Mucosa of gallbladder (tissue), 1 donor: ENCODE measurements at regions not wholly inside any gene's neighbourhood (a gene's known extent, or its start where the extent isn't known, plus 50 kb on each side); places are given as distances from the start of the nearest gene placed in this dataset.
A peak's percentile ranks its signal among the peaks of the same experiment; 100 is the strongest.

Source experiments
- DNase-seq: peaks from one replicate; pipeline ENCODE4 v3.0.0-alpha.2; 2020; ENCODE audit warnings: low spot score
- donor health status: DM: no; HTN: no; CAD: no.

DNA sequence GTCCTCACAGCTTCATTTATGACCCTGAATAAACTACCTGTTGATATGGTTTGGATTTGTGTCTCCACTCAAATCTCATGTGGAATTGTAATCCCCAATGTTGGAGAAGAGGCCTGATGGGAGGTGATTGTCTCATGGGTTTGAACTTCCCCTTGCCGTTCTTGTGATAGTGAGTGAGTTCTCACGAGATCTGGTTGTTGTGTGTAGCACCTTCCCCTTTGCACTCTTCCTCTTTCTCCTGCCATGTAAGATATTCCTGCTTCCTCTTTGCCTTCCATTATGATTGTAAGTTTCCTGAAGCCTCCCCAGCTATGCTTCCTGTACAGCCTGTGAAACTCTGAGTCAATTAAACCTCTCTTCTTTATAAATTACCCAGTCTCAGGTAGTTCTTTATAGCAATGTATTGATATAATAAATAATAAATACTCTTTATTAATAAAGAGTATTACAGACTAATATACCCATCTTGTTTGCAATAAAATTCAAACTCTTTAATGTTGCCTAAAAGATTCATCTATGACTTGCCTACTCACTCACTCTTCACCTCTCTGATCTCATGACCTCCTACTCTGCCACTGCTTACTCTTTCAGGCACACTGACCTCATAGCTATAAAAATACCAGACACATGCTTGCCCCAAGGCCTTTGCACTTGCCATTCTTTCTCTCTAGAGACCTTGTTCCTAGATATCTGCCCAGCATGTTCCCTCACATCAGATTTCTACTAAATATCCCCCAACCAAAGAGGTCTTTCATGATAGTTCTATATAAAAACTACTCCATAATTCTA is 256.4 kb upstream of the MARCKS start:
- DNase-seq, result no peak

DNA sequence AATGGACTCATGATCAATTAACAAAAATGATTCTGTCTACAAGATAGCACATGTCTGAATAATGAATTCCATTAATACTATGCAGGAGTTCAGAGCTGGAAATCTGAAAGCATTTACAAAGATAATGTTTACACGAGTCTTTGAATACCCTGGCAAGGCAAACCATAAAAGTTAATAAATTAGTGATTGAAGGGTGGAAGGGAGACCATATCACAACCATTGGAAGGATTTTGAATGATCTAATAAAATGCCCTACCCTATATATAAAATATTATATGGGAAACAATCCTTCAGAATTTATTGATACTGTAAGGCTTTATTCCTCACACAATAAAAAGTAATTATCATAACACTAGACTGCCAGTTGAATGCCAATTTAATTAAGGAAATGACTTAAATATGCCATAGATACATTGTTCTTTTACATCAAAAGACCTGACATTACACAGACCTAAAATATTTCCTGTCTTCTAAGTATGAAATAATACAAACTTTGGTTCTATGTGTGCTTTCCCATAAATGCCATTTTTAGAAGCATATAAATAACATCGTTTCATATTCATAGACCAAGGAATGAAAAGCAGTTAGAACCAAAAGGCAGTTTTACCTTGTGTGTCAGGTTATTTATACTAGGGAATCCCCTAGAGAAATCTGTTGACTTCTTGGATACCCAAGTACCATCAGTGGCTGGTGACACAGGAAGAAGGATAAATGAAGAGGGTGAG is 249.2 kb upstream of the MARCKS start:
- DNase-seq, result no peak

DNA sequence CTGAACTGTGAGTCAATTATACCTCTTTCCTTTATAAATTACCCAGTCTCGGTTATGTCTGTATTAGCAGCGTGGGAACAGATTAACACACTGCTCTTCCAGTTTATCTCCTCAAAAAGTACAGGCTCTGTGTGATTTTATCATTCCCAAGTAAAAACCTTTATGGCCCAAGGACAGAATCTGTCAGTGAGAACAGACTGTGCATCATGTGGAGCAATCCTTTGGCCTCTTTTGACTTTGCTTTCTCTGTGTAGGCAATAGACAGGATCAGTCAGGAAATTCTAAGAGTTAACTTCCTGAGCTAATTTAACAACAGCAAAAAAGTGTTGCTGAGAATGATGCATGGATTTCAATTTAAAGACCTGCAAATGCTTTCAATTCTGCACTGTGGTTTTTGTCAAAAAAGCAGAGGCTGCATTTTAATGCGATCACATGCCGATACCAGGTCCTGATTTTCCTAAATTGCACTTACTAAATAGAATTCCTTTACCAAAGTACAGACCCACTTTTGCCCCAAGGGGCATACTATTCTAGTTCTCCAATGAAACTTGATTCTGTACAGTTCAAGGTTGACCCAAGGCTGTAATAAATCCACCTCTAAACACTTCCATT is 246.7 kb upstream of the MARCKS start:
- DNase-seq, result no peak

DNA sequence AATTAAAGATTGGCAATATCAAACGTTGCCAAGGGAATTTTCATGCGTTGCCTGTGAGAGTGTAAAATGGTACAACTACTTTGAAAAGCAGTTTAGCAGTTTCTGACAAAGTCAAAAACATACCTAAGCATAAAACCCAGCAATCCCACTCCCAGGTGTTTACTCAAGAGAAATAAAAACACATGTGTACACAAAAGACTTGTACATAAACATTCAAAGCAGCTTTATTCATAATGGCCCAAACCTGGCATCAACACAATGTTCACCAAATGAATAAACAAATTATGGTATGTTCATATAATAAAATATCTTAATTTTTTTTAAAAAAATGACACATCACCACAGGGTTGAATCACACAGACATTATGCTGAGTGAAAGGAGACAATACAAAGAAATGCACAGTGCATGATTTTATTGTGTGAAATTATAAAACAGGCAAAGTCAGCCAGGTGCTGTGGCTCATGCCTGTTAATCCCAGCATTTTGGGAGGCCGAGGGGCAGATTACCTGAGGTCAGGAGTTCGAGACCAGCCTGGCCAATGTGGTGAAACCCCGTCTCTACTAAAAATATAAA is 240.4 kb upstream of the MARCKS start:
- no peak for DNase-seq

DNA sequence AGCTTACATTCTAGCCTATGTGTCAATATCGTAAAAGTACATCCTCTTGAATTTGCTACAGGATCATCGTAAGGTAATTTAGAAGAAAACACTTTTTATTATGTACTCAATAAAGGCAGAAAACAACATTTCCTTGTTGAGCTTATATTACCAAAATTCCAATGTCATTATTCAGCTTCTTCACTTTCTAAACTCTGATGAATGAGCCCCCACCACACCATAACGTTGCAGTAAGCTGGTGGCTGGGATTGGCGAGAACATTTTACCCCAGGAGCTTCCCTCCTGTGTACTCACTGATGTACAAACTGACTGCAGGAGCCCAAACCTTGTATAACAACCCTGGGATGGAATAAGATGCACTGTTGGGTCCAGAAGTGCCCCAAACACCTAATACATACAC is 238.1 kb upstream of the MARCKS start:
- DNase-seq, result no peak

DNA sequence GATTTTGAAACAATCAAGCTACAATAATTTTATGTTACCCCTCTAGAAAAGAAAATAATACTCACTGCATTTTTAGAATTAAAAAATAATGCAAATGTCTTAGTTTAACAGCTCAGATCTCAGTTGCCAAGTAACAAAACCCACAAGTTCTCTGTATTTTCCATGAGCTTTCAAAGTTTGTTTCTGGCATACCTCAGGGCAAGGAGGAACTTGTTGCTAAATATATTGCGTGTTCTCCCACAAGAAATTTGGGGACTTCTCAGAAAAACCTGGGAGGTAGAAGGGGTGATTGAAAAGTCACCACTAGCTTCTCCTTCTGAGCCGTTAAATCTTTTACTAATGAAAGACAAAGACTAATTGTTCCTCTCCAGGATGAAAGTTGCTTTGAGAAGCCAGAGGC is 236.8 kb upstream of the MARCKS start:
- no peak for DNase-seq

DNA sequence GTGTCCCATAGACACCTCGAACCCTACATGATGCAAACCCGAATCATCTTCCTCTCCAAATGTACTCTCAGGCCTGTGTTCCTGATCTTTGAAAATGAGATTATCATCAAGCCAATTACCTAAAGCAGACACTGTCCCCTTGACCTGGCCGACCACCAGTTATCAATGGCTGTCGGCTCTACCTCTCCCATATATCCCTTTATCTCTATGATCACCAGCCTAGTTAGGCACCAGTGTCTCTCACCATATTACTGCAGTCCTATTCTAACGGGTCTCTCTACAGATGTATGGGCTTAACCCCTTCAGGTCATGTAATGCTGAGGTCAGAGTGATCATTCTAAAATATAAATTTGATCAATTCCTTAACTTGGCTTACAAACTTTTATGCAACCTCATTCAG is 234.9 kb upstream of the MARCKS start:
- DNase-seq, result no peak

DNA sequence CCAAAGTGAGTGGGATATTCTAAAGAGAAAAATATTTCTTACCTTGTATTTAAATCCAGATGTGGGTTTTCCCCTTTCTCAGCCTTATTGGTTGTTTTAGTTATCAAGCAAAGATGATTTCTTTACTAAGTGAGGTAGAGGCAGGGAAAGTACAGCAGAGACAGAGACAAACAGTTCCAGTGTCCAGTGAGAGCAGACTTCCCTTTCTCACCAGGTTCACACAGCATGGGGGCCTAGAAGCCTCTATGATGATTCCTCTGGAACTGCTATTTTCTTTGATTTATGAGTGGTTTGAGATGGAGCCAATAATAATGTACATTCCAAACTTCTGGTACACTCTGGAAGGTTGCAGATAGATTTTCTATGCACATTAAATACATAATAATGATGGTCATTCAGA is 234.0 kb upstream of the MARCKS start:
- no peak for DNase-seq

DNA sequence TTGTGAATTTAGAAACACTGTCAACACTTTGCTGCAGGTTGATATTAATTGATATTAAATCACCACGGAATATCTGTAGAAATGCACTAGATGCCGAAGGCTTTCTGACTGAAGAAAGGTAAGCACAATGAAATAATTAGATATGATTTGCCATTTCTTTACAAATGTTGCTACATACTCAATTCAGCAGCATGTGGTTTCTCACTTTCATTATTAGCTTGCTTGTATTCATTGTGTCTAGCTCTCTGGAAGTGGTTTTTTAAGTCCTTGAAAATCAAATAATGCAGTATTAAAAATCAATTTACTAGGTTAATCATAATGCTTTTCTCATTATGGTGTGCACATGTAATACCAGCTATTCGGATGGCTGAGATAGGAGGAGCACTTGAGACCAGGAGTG is 231.3 kb upstream of the MARCKS start:
- no peak for DNase-seq

DNA sequence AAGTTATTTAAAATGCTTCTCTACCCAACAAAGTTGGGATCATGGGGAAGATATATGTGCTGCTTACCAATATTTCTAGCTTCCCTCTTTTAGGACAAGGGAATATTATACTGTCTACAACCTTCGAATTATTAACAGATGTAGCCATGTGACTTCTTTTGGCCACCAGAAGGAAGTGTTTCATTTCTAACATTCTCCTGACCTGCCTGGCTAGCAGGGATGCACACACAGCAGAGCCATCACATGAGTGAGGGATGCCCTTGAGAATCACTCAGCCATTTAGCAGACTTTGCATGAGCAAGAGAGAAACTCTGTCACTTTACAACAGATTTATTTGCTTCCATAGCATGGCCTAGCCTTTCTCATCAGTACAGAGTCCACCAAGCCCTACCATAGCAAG is 230.7 kb upstream of the MARCKS start:
- DNase-seq, result no peak

DNA sequence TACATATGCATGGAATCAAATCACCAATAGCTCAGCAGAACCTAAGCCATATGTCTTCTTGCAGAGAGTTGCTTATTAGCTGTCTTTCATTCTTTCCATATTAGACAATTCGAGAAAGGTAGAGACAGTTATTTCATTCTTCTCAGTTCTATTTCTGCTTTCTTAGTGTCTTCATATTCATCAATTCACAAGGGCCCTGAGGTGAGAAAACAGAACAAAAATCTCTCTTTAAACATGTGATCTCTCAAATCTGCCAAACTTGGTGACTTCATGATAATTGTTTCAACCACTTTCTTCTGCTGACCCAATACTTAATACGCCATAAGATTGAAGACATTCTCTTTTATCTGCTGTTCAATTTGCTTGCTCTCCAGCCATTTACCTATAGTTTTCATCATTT is 229.7 kb upstream of the MARCKS start:
- no peak for DNase-seq

DNA sequence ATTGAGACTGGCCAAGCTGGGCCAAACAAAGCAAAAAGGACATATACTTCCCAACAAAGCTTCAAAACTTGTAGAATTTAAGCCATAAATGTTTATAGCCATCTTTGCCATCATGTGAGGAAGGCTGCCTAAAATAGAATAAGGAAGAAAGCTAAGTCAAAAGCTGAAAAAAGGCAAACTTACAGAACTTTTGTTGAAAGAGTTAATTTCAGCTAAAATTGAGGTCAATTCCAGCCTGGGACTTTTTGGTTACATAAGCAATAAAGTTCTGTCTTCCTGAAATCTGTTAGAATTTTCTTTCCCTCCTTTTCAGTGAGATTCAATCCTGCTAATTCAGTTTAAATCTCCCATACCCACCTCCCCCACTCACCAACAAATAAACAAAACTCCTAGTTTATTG is 227.9 kb upstream of the MARCKS start:
- DNase-seq, result no peak

DNA sequence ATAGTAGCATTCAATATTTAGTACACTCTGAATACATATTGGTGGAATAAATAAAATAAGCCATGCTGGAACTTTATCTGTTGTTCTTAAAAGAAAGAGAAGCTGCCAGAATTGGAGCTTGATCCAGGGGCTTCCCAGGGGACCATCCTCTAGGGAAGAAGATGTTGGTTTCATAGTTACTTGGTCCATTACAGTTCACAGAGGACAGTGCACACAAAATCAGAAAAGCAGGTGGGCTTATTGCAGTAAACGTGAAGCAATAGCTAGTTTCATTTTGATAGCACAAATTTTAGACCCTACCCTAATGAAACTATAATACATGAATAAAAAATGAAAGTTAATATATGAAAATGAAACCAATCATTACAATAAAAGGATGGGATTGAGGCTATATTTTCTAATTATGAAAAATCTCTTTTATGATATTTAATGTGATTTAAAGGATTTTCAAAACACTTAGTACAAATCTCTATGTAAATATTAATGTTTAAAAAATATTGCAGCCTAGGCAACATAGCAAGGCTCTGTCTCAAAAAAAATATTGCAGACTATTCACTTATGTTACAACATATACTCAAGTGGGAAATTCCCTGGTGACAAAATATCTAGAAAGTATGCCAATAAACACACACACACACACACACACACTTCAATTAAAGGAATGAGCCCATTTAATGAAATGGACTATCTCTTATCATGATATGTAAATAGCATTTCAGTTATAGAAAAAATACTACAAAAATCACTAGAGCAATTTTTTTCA is 227.0 kb upstream of the MARCKS start:
- DNase-seq, result no peak

DNA sequence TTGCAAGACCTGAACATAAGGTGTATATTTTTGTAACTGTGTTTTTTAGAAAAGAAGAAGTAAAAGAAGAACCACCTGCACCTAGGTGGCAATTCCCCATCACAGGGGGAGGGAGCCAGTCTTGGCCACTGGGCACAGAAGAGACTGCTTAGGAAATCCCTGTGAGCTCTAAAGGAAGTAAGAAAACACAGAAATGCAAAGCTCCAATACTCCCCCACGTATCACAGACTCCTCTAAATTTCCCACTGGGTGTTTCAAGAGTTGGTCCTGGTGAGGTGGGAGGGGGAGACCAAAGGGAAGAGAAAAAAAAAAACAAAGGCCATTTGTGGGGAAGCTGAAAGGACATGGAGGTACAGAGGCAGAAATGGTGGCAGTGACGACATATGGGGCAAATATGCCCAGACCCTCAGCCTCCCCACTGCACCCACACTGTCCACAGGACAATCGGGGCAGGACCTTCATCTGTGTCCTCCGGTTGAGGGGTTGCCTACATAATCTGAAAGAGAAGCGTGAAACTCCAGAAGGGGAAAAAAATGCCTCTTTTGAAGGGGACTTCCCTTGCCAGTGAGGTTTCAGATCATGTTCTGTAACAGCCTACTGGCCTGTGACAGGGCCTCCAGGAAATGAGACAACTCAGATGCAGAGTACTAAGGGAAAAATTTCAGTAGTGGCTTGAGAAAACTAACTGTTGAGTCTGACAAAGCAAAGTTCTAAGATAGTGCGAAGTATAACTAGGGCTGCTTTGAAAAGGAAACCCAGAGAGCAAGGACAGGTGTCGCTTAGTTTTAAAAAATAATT is 226.2 kb upstream of the MARCKS start:
- DNase-seq, result no peak

DNA sequence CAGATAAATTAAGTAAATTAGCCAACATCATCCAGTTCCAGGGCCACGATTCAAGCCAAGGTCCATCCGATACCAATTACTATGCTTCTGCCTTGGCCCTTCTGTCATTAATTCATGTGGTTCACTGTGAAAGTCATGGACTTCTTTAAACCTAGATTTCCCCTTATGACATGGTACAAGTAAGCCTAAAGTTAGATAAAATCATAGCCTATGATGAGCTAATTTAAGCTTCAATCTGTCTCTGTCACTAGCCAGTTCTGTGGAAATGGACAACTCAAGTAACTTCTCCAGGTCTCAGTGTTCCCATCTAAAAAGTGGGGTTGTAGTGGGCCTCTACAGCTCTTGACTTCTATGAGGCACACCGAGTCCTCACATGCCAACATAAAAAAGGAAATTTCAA is 225.5 kb upstream of the MARCKS start:
- DNase-seq, result no peak

DNA sequence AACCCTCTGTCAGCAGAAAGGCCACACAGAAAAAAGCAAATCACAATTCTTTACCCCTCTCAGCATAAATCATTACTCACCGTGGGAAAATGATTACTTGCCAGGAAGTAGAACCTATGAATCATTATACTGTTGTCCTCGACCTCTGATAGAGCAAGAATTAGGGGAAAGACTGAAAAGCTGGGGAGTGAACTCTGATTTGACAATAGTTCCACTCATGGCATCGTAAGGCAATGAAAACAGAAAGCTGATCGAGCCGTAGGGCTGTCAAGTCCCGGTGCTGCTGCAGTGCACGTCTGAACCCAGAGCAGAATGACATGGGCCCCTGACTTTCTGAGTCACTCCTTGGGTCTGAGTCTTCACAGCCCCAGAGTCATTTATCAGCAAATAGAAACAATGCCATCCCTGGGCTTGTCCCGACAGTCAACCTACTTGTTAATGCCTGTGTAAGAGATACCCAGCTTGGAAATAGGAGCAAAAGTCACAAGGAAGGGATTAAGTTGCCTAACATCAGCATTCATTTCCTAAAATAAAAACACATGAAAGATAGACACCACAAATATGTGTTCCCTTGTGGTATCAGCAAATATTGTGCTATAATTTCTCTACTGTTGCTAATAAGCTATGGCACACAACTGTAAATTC is 224.8 kb upstream of the MARCKS start:
- DNase-seq, result peak; percentile 37

DNA sequence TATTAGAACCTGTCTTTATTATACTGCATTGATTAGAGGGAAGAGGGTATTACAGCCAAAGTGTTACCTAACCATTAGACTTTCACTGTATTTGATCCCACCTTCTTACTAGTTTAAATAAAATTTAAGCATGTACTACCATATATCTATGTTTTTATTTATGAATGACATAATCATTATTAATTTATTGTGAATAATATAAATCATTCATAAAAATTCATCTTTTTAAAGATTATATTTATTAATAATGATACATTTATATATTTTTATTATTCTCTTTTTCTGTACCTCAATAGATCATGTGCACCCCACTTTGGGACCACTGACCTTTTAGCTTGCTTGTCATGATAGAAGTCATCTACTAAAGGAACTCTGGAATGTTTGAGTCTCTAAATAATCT is 223.5 kb upstream of the MARCKS start:
- DNase-seq, result no peak

DNA sequence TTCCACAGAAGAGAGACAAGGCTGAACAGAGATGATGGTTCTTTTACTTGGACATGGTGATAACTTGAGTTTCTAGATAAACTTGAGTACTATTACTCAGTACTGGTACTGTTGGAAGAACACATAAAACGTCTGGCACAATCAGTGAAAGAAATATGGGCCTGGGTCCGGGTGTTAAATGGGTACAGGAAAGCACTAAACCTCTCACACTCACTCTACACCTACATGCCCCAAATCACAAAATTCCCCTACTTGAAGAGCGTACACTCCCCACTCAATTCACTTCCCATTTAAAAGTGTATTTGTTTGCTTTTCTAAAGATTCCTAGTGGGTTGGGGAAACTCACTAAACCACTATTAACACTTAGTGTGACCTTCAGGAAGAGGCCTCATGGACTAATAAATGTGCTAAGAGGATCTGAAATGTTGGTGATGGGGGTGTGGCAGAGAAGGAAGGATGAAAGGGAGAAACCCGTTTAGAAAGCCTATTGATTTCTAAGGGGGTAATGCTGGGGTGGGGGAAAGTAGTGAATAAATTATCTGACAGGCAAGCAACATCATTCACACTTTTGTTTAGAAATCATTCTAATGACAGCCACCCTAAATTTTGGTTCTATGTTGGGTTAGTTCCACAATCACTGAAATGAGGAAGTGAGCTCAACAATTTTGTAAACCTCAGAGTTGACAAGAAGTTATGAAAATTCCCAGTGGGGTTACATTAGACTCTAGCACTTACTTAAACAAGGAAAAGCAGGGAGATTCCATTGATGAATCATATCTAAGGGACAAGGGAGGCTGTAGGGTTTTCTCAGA is 222.6 kb upstream of the MARCKS start:
- DNase-seq, result no peak

DNA sequence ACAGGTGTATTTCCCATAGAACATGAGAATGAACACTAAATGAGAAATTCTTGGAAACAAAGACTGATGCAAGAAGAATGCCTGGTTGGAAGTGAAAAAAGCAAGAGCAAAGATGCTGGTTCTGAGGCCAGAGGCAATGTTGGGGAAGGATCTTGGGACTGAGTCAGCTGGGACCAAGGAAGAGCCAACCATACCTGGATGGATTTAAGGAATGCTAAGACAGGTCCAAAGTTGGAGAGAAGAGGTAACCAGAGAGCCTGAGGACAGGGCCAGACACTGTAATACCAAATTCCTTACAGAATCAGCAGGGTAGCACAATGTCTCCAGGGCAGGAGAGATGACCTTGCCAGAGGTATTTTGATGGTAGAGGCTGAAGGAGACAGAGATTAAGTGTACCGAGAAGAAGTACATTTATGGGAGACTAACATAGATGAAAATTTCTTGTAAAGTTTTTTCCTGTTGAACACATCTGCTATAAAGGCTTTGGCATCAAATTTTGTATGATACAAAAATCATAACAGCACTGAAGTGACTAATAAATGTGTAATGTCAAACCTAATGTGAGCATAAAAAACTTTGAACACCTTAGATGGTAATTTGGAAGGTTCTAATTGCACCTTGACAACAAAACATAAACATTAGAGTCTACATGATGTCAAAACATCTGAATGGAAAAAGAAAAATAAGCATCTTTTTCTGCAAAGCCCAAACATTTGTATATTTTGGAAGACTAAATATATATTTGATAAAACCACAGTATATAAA is 221.7 kb upstream of the MARCKS start:
- no peak for DNase-seq
